H1 (cell line): ENCODE measurements at regions not wholly inside any gene's neighbourhood (a gene's known extent, or its start where the extent isn't known, plus 50 kb on each side); places are given as distances from the start of the nearest gene placed in this dataset.

Experiments
- CHD7 ChIP-seq: fragments of 300-600 bp; sonication (generic); IDR thresholded peaks from 2 replicates; pipeline ENCODE4 v1.7.1; 2012; ENCODE audit warnings: low read length, moderate library complexity, mild to moderate bottlenecking, inconsistent platforms; ENCODE audit not compliant: insufficient replicate concordance
- POU5F1 ChIP-seq: IDR thresholded peaks from 2 replicates; pipeline ENCODE4 v1.6.1; 2011; ENCODE audit warnings: low read depth, mild to moderate bottlenecking, low read length, moderate library complexity

DNA sequence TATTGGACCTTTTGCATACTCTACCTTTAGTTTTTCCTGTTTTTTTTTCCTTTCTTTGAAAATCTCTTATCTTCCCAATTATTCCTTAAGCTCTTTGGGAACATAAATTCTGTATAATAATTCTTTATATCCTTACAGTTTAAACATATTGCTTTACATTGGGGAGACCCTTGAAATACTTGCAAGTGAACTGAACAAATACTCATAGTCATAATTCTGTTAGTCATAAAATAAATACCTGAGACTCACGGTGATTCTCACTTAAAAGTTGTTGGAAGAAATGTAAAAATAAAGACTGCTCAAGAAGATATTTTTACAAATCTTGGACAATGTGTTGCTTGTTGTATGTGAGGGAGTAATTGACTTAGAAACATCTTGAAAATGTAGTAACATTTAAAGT lies 515.2 kb upstream of the POT1 start (continued):
- TF ChIP-seq CHD7 (no peak), POU5F1 (no peak)
- TF ChIP-seq, all 59 proteins: peak for 0
